ENCODE measurements at regions not wholly inside any gene's neighbourhood (a gene's known extent, or its start where the extent isn't known, plus 50 kb on each side); places are given as distances from the start of the nearest gene placed in this dataset.
"Not testable (repeated sequence)": the region's sequence is repeated elsewhere in the genome, so short reads cannot be mapped to it uniquely, and the experiment has no call there.

- DNase-seq (ENCODE audit: low read depth): no peak
Measured at GRCh38 chr6:145112711-145113148, 622.6 kb downstream of the EPM2A start.

GRCh38 chr6:145115638-145116037 lies 619.7 kb downstream of the EPM2A start:
- DNase-seq (ENCODE audit: low read depth): no peak

DNA sequence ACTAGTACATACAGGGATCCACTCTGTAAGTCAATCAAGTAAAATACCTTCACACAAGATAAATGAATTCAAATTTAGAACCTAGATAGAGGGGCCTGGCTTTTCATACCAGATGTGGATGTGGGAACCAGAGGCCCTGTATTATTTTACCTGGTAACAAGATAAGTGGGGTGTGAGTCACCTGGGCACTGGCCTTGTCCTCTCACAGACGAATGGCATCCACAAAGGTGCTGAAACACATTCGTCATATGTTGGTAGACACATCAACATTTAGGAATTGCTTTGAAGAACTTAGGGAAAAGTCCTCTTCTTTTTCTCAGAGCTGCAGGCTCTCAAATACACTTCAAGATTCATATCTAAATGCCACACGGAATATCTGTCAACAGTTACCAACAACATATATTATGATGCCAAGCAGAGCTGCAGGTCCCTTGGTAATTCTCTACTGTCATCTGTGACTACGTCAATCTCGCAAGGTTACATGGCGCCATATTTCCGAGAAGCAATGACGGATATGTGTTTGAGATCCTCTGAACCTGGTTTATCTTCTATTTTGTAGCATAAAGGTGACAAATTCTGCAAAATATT lies 618.6 kb downstream of the EPM2A start:
- DNase-seq (ENCODE audit: low read depth): no peak

- DNase-seq (ENCODE audit: low read depth): no peak
Measured at GRCh38 chr6:145118224-145118623, 617.1 kb downstream of the EPM2A start.

- no peak for DNase-seq (ENCODE audit: low read depth)
Measured at GRCh38 chr6:145119081-145119480, 616.2 kb downstream of the EPM2A start.

- DNase-seq (ENCODE audit: low read depth): no peak
Measured at GRCh38 chr6:145132709-145133108, 602.6 kb downstream of the EPM2A start.

GRCh38 chr6:145135702-145136101 lies 599.6 kb downstream of the EPM2A start:
- no peak for DNase-seq (ENCODE audit: low read depth)

- no peak for DNase-seq (ENCODE audit: low read depth)
Measured at GRCh38 chr6:145137425-145137824, 597.9 kb downstream of the EPM2A start.

DNA sequence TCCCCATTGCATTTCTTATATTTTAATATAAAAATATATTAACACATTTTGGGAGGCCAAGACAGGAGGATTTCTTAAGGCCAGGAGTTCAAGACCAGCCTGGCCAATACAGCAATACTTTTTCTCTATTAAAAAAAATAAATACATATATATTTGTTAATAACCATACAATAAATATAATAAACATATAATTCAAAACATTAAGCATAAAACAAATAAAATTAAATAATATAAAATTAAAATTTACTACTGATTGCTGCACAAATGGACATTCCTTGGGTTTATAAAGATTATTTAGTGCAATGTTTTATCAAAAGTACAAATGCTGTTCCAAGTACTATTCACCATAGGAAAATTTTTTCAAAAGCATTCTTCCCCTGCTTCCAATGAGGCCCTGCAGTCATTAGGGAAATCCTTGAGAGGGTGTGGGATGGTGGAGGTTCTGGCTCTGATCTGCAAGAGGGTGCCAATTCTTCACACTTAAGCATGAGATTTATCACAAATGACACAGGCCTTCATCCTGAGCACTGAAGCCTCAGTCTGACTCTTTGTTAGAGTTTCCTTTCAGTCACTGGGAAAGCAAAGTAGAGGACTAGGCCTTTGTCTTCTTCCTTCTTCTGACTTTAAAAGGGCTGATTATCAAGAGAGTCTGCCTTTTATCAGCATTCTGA lies 596.7 kb downstream of the EPM2A start:
- DNase-seq (ENCODE audit: low read depth): no peak

- DNase-seq (ENCODE audit: low read depth): no peak
Measured at GRCh38 chr6:145139140-145139850, 596.0 kb downstream of the EPM2A start.

GRCh38 chr6:145139895-145140294 lies 595.4 kb downstream of the EPM2A start:
- DNase-seq (ENCODE audit: low read depth): no peak

- no peak for DNase-seq (ENCODE audit: low read depth)
Measured at GRCh38 chr6:145141572-145141971, 593.7 kb downstream of the EPM2A start.

- no peak for DNase-seq (ENCODE audit: low read depth)
Measured at GRCh38 chr6:145142958-145143357, 592.4 kb downstream of the EPM2A start.

- DNase-seq (ENCODE audit: low read depth): no peak
Measured at GRCh38 chr6:145143379-145143778, 591.9 kb downstream of the EPM2A start.

- DNase-seq (ENCODE audit: low read depth): no peak
Measured at GRCh38 chr6:145147559-145147958, 587.8 kb downstream of the EPM2A start.

DNA sequence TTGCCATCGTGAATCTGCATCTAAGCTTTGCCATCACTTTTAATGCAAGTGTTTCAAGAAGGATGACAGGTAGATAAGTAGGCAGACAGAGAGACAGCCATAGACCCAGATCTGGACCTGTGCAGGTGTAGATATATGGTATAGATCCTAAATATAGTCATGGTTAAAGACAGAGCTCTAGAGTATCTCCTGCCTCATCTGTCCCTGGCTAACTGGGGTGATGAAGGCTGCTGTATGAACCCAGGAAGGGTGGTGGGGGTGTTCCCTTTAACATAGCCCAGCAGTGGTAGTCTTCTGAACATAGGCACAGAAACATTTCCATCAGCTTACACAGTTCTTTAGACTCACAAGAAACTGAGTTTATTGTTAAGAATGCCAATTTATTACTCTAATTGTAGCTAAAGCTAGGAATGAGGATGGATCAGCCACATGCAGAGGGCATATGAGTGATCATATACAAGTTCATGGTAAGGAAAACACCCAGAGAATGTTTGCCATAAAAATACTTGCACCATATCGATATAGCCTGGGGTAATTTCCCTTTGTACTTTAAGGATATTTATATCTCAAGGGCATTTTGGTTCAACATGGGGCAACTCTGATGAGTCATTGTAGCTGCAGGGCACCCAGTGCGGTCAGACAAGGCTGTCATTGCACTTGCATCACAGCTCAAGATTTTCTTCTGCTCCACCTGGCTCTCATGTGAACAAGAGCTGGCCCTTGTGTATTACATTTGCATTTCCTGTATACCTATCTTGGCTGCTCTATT lies 587.2 kb downstream of the EPM2A start:
- no peak for DNase-seq (ENCODE audit: low read depth)

DNA sequence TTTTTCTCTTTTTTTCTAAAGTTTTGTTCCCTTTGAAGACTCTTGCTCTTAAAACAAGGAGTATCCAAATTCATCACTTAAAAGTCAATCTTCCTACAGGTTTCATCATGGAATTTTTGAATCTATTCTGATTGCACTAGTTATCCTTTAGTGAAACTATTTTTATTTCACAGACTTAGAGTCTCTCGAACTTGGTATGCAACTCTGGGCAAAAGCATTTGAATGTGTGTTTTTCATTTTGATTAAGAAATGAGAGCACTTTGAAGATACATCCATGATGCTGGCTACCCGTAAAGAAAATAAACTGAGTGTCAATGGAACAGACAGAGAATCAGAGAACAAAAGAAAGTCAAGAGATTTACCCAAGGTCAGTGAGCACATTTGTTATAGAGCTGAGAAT lies 586.5 kb downstream of the EPM2A start:
- no peak for DNase-seq (ENCODE audit: low read depth)

DNA sequence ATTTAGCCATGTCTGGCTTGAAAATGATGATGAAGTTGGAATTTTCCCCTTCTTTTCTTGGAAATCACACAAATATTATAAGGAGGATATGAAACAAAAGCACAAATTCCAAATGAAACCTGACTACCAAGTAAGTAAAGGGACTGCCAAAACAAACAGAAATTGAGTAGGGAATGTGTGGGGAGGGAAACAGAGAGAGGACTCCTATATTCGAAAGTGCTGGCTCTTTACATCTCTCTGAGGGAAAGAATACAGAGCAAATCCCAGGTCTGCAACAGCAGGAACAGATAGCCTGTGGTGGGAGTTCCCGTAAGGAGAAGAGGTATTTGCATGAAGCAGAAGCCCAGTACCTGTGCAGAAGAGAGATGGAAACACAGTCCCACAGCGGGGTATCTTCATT lies 583.7 kb downstream of the EPM2A start:
- DNase-seq (ENCODE audit: low read depth): no peak

GRCh38 chr6:145153495-145153894 lies 581.8 kb downstream of the EPM2A start:
- DNase-seq (ENCODE audit: low read depth): no peak

DNA sequence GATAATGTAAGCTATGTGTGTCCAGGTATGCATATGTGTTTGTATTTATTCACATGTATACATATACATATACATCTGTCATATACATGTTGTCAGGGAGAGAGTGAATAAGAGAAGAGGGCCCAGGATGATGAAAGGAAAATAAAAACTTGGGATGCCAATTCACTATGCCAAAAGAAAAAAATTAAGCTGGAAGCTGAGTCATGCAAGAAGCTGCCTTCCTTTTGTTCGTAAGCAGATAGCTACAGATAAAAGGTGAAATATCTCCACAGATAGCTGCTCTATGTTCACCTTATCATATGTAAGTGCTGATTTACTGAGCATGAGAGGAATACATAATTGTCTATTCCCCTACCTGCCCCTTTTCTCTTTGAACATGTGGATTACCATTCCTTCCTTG lies 579.9 kb downstream of the EPM2A start:
- no peak for DNase-seq (ENCODE audit: low read depth)

DNA sequence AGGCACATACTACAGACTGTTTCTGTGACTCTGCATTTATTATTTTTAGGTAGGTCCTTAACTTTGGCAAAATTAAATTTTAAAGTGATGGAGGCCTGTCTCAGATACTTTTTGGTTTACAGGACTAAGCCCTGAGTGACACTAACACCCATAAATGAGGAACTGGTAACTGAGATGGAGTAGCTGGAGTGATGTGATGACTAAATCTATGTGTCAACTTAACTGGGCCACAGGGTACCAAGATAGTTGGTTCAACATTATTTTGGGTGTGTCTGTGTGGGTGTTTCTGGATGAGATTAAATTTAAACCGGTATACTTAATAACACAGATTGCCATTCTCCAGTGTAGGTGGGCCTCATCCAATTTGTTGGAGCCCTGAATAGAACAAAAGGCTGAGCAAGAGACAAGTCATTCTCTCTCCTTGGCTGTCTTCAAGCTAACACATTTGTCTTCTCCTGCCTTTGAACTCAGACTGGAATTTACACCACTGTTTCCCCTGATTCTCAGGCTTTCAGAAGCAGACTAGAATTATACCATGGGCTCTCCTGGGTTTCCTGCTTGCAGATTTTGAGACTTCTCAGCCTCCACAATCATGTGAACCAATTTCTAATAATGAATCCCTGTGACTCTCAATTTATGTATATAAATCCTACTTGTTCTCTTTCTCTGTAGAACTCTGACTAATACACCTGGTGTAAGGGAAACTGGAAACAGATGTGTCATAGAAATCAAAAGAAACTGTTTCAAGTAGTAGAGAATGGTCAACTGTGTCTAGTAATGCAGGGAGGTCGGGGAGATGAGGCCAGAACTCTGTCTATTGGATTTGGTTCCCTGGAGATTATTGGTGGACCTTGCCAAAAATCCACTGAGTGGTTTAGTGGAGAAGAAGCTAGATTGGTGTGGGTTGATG lies 579.2 kb downstream of the EPM2A start:
- DNase-seq (ENCODE audit: low read depth): no peak

GRCh38 chr6:145158636-145159035 lies 576.7 kb downstream of the EPM2A start:
- not testable (repeated sequence) for DNase-seq (ENCODE audit: low read depth)

Data from stimulated activated CD8-positive, alpha-beta memory T cell treated with anti-CD3 and anti-CD28 coated beads, Interleukin-12 subunit alpha, Interleukin-12 subunit beta, amount 100 ng/mL, for 4 hours (primary cell).